HL-60 (cell line): ENCODE measurements at regions not wholly inside any gene's neighbourhood (a gene's known extent, or its start where the extent isn't known, plus 50 kb on each side); places are given as distances from the start of the nearest gene placed in this dataset.

Experiments
- DNase-seq, 2 experiments: peaks; one replicate each; pipeline ENCODE4 v3.0.0-alpha.2; 2010 to 2020; ENCODE audit warnings: low read depth in 1 of 2, low spot score in 1 of 2
- H3K27ac ChIP-seq: fragments of 250-450 bp; sonication (Bioruptor Pico); replicated peaks from 2 replicates; pipeline ENCODE4 v1.5.1; 2020; ENCODE audit warnings: mild to moderate bottlenecking, moderate library complexity
- H3K27me3 ChIP-seq: fragments of 250-450 bp; sonication (Bioruptor Pico); 2 replicates; pipeline ENCODE4 v1.5.1; 2021; ENCODE audit warnings: mild to moderate bottlenecking, moderate library complexity; ENCODE audit not compliant: insufficient read depth, poor library complexity, severe bottlenecking
- H3K4me3 ChIP-seq: replicated peaks from 2 replicates; pipeline ENCODE4 v1.5.1; 2011; ENCODE audit warnings: mild to moderate bottlenecking, control low read depth, low read length; ENCODE audit not compliant: insufficient read depth
- CTCF ChIP-seq: IDR thresholded peaks from one replicate; pipeline ENCODE4 v1.5.1; 2011; ENCODE audit warnings: low read length, control low read depth, inconsistent platforms; ENCODE audit not compliant: insufficient read depth
- GABPA ChIP-seq: IDR thresholded peaks from 2 replicates; pipeline ENCODE4 v1.6.1; 2012; ENCODE audit warnings: low read depth
- POLR2AphosphoS5 ChIP-seq: IDR thresholded peaks from 2 replicates; pipeline ENCODE4 v1.6.1; 2012; ENCODE audit warnings: low read depth
- REST ChIP-seq: IDR thresholded peaks from 2 replicates; pipeline ENCODE4 v1.6.1; 2012; ENCODE audit warnings: low read depth; ENCODE audit not compliant: insufficient replicate concordance
- SPI1 ChIP-seq: IDR thresholded peaks from 2 replicates; pipeline ENCODE4 v1.6.1; 2012; ENCODE audit warnings: low read depth, mild to moderate bottlenecking, borderline replicate concordance

DNA sequence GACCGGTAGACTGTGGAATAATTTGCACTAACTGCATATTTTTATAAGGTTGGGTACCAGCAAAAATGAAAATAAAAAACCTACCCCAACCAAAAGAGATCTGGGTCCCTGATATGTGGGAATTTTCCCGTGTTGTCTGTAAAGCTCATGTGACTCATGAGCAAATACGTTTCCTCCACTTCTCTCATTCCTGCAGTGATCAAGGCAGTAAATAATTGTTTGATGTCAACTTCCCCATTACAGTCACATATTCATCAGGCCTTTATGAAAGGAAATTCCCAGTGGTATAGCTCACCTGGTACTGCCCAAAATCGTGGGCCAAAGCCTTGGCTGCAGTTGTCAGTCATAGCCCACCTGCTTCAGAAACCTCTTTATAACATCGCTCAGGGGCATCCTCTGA lies 166.0 kb upstream of the ANK3 start:
- Histone ChIP-seq H3K27ac (no peak overlapping the region), H3K4me3 (no peak overlapping the region), H3K27me3 (peaks cover 2% of the 10 kb centered on the region)
- no peak for TF ChIP-seq CTCF
- no peak for TF ChIP-seq POLR2AphosphoS5
- no peak for TF ChIP-seq GABPA
- TF ChIP-seq SPI1, result no peak
- TF ChIP-seq REST, result no peak
- no peak for DNase-seq

- TF ChIP-seq POLR2AphosphoS5 (no peak), GABPA (no peak), SPI1 (no peak), CTCF (no peak), REST (no peak)
- DNase-seq, result no peak
- Histone ChIP-seq H3K27ac (no peak overlapping the region), H3K27me3 (no peaks in the 10 kb centered on the region), H3K4me3 (no peak overlapping the region)
These were observed 160.0 kb upstream of the ANK3 start for GRCh38 chr10:60549686-60550085.

- Histone ChIP-seq H3K27me3 (peaks cover 3% of the 10 kb centered on the region), H3K27ac (no peak overlapping the region), H3K4me3 (no peak overlapping the region)
- TF ChIP-seq SPI1 (no peak), REST (no peak), POLR2AphosphoS5 (no peak), GABPA (no peak), CTCF (no peak)
- no peak for DNase-seq
These were observed 153.0 kb upstream of the ANK3 start for GRCh38 chr10:60542657-60543056.
